K562 (cell line): ENCODE measurements at regions not wholly inside any gene's neighbourhood (a gene's known extent, or its start where the extent isn't known, plus 50 kb on each side); places are given as distances from the start of the nearest gene placed in this dataset.

Experiments used
- ATAC-seq: fragments of 200-7000 bp; cut with Tn5 transposase; 3 replicates; pipeline ENCODE4 v1.9.1; 2020; ENCODE audit warnings: moderate library complexity
- BruUV-seq: library from RNA; stranded (reverse); fragments of 400-500 nt; replicated peaks from 2 replicates; lab custom pipeline; 2021; lab: Mats Ljungman, UMichigan
- CTCF ChIA-PET: fragments of 300-600 bp; formaldehyde crosslinking; extraction: SDS; loops from one replicate; lab custom pipeline; 2021; ENCODE audit warnings: low intra/inter-chr PET ratio; lab: Yijun Ruan, JAX
- POLR2A ChIA-PET: fragments of 300-600, 350-650 bp; sonication (Branson Sonifier 250); formaldehyde crosslinking; extraction: SDS; loops from one replicate; lab custom pipeline; 2021; ENCODE audit warnings: antibody characterized with exemption, inconsistent platforms; lab: Yijun Ruan, JAX
- DNase-seq, 4 experiments: peaks; one replicate each; pipeline versions ENCODE4 v3.0.0 to v3.0.0-alpha.2; 2011 to 2018; ENCODE audit warnings: low spot score in 3 of 4, mixed read lengths in 3 of 4; ENCODE audit errors: extremely low read depth in 1 of 4
- FAIRE-seq: peaks from 2 replicates; lab custom pipeline; 2011; peaks lifted over from hg19 to GRCh38; lab: Jason Lieb, UNC
- H2AFZ ChIP-seq: 2 replicates; pipeline ENCODE4 v1.6.0; 2011; ENCODE audit warnings: low read depth, low read length, control low read depth, inconsistent platforms
- H3K27ac ChIP-seq: fragments of 200-600 bp; 3 replicates; pipeline ENCODE4 v1.8.0; 2011; ENCODE audit warnings: low read depth, mild to moderate bottlenecking, control low read depth, inconsistent platforms, low read length, moderate library complexity, mixed read lengths; ENCODE audit errors: extremely low read depth
- H3K27me3 ChIP-seq, 2 experiments: fragments of 300-600 bp in 1 of 2; 2 replicates in 1 of 2; 3 replicates in 1 of 2; pipeline versions ENCODE4 v1.6.0 to v1.8.0; 2011; ENCODE audit warnings: inconsistent platforms in 2 of 2, low read length in 2 of 2, mild to moderate bottlenecking in 1 of 2, mixed read lengths in 1 of 2, moderate library complexity in 1 of 2; ENCODE audit not compliant: control insufficient read depth in 2 of 2, insufficient read depth in 2 of 2
- H3K36me3 ChIP-seq: fragments of 300-600 bp; 3 replicates; pipeline ENCODE4 v1.8.0; 2011; ENCODE audit warnings: mild to moderate bottlenecking, low read length, inconsistent platforms; ENCODE audit not compliant: control insufficient read depth, insufficient read depth
- H3K4me1 ChIP-seq, 2 experiments: fragments of 200-600 bp in 1 of 2; replicated peaks in 1 of 2; 2 replicates in 1 of 2; 3 replicates in 1 of 2; pipeline versions ENCODE4 v1.5.1 to v1.8.0; 2011; ENCODE audit warnings: inconsistent platforms in 2 of 2, low read length in 2 of 2, mild to moderate bottlenecking in 1 of 2, mixed read lengths in 1 of 2, moderate library complexity in 1 of 2; ENCODE audit not compliant: control insufficient read depth in 2 of 2, insufficient read depth in 2 of 2
- H3K4me2 ChIP-seq: 2 replicates; pipeline ENCODE4 v1.6.1; 2011; ENCODE audit warnings: low read length, control low read depth, inconsistent platforms, mixed read lengths; ENCODE audit not compliant: insufficient read depth
- H3K4me3 ChIP-seq: fragments of 200-600 bp; sonication (generic), shearing (Covaris generic); 2 replicates; pipeline ENCODE4 v1.5.1; 2016; ENCODE audit warnings: control low read depth, inconsistent platforms
- H3K79me2 ChIP-seq: fragments of 200-600 bp; 3 replicates; pipeline ENCODE4 v1.8.0; 2011; ENCODE audit warnings: low read length, inconsistent platforms; ENCODE audit not compliant: control insufficient read depth, insufficient read depth
- H3K9ac ChIP-seq, 2 experiments: 2 replicates each; pipeline versions ENCODE4 v1.6.0 to v1.6.1; 2011; ENCODE audit warnings: low read depth in 2 of 2, low read length in 2 of 2, control low read depth in 1 of 2, inconsistent platforms in 1 of 2, mild to moderate bottlenecking in 1 of 2, mixed read lengths in 1 of 2; ENCODE audit not compliant: insufficient read depth in 1 of 2
- H3K9me1 ChIP-seq: one replicate; pipeline ENCODE4 v1.6.0; 2011; ENCODE audit warnings: inconsistent platforms, mild to moderate bottlenecking, low read length, moderate library complexity; ENCODE audit not compliant: control insufficient read depth, insufficient read depth
- H3K9me3 ChIP-seq: replicated peaks from 2 replicates; pipeline ENCODE4 v1.5.1; 2011; ENCODE audit warnings: low read depth, low read length, inconsistent platforms; ENCODE audit not compliant: control insufficient read depth, insufficient read depth
- H4K20me1 ChIP-seq: replicated peaks from 2 replicates; pipeline ENCODE4 v1.6.1; 2011; ENCODE audit warnings: low read length, inconsistent platforms, mixed read lengths; ENCODE audit not compliant: control insufficient read depth, insufficient read depth
- BCOR ChIP-seq: fragments of 450-650 bp; IDR thresholded peaks from 2 replicates; pipeline ENCODE4 v1.6.1; 2016
- FIP1L1 ChIP-seq: fragments of 200-400 bp; formaldehyde crosslinking; IDR thresholded peaks from 2 replicates; pipeline ENCODE4 v1.6.1; 2018; ENCODE audit warnings: mild to moderate bottlenecking, low read depth, low read length; ENCODE audit not compliant: poor library complexity, severe bottlenecking
- HNRNPL ChIP-seq: fragments of 200-400 bp; formaldehyde crosslinking; IDR thresholded peaks from 2 replicates; pipeline ENCODE4 v1.6.1; 2017; ENCODE audit warnings: low read depth, mild to moderate bottlenecking, low read length
- NCOA1 ChIP-seq: fragments of 450-650 bp; IDR thresholded peaks from 2 replicates; pipeline ENCODE4 v1.6.1; 2016; ENCODE audit warnings: low read depth
- POLR2G ChIP-seq: fragments of 200-400 bp; formaldehyde crosslinking; IDR thresholded peaks from 2 replicates; pipeline ENCODE4 v1.6.1; 2017; ENCODE audit warnings: low read depth, mild to moderate bottlenecking, antibody characterized with exemption, low read length, moderate library complexity
- ZNF124 ChIP-seq: sonication (generic); formaldehyde crosslinking; IDR thresholded peaks from 2 replicates; pipeline ENCODE4 v1.8.1; 2022; ENCODE audit warnings: missing genetic modification reagents
- WGBS: fragments of 100-300 bp; shearing (Covaris generic); methylation state at CpG from one replicate; pipeline ENCODE4 v1.1.6; 2016; ENCODE audit warnings: low coverage, mixed read lengths; ENCODE audit not compliant: insufficient coverage; ENCODE audit errors: missing lambda C conversion rate; 5-methylcytosine and 5-hydroxymethylcytosine counted together
- in situ Hi-C: fragments of 300-500 bp; cut with MboI; formaldehyde crosslinking; loops from 4 replicates; pipeline ENCODE4 v1.15.0; 2018; ENCODE audit warnings: inconsistent platforms, mixed read lengths
- intact Hi-C: fragments of 100-400 bp; cut with micrococcal nuclease; formaldehyde crosslinking; loops from 2 replicates; pipeline ENCODE4 v1.14.2; 2022
- TF ChIP-seq, protein P1 (sequence below): IDR thresholded peaks from 3 replicates; pipeline ENCODE4 v1.6.1; 2011; ENCODE audit warnings: borderline replicate concordance, mild to moderate bottlenecking; ENCODE audit not compliant: insufficient read length, insufficient read depth

DNA sequence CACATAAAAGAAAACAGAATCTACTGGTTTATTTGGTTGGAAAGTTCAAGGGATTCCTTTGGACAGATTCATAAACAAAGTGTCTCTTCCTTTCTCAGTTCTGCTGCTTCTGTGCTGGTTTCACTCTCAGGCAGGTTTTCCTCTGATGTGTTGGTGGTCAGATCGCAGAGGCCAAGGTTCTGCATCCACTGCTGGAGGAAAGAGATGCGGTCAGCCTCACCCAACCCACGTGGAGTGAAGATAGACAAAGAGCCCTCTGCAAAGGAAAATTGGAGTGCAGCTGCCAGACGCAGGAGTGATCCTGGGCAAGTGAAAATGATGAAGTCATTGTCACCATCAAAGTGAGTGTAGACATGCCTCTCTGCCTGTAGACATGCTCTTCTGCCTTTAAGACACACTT lies 352.0 kb downstream of the TSHZ3 start (continued):
- TF ChIP-seq FIP1L1 (no peak), HNRNPL (no peak), POLR2G (no peak), ZNF124 (CRISPR knock-in tag) (no peak), BCOR (no peak), NCOA1 (no peak)
- TF ChIP-seq, protein P1, sequence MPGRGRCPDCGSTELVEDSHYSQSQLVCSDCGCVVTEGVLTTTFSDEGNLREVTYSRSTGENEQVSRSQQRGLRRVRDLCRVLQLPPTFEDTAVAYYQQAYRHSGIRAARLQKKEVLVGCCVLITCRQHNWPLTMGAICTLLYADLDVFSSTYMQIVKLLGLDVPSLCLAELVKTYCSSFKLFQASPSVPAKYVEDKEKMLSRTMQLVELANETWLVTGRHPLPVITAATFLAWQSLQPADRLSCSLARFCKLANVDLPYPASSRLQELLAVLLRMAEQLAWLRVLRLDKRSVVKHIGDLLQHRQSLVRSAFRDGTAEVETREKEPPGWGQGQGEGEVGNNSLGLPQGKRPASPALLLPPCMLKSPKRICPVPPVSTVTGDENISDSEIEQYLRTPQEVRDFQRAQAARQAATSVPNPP, result no peak
- TF ChIP-seq, all 486 proteins: peak for 0

DNA sequence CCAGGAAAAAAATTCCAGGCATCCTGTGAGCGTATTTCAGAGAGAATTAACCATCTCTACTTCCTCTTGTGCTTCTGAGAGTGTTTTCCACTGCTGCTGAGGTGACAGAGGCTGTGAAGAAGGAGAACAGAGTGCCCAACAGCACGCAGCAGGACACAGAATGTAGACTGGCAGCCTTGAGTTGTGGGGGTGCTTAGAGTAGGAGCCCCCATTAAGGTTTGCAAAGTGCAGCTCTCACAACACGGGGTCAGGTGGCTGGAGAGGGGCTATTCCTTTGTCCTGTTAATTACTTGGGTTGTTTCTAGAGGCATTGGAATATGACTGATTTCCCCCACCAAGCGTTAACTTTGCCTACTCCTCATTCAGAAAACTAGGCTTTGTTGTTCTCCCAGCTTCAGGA lies 370.6 kb downstream of the TSHZ3 start:
- in situ Hi-C loops, result no loop called here
- intact Hi-C loops, result no loop called here
- no peaks in the 10 kb centered on the region; a peak in 1 of 5 replicates for H3K27me3 ChIP-seq
- no peaks in the 10 kb centered on the region for H3K9me1 ChIP-seq
- DNase-seq (no peak), FAIRE-seq (no peak), ATAC-seq (no peak)
- 0% methylated on average over 4 of the region's 4 CpGs for WGBS
- H3K9me3 ChIP-seq, result no peaks in the 10 kb centered on the region
- TF ChIP-seq HNRNPL, result no peak
- H3K27ac ChIP-seq, result no peak overlapping the region
- no peak overlapping the region for H2AFZ ChIP-seq
- ChIA-PET POLR2A (no interaction called here), CTCF (no interaction called here)
- no peak overlapping the region for H3K4me2 ChIP-seq
- no peak overlapping the region for H3K4me3 ChIP-seq
- no TSS peak for BruUV-seq
- H3K4me1 ChIP-seq, result no peaks in the 10 kb centered on the region
- no peaks in the 10 kb centered on the region for H4K20me1 ChIP-seq
- no peaks in the 10 kb centered on the region for H3K79me2 ChIP-seq
- H3K36me3 ChIP-seq, result no peaks in the 10 kb centered on the region
- no peak overlapping the region for H3K9ac ChIP-seq
